Jurkat, Clone E6-1 (cell line): ENCODE measurements at regions not wholly inside any gene's neighbourhood (a gene's known extent, or its start where the extent isn't known, plus 50 kb on each side); places are given as distances from the start of the nearest gene placed in this dataset.
A peak's percentile ranks its signal among the peaks of the same experiment; 100 is the strongest.

ENCODE experiments used
- DNase-seq: peaks from one replicate; pipeline ENCODE4 v3.0.0-alpha.2; 2011; ENCODE audit warnings: low read depth, low spot score
- H3K4me3 ChIP-seq: 2 replicates; pipeline ENCODE4 v1.5.1; 2011; ENCODE audit warnings: mild to moderate bottlenecking, low read length, control low read depth, moderate library complexity

DNA sequence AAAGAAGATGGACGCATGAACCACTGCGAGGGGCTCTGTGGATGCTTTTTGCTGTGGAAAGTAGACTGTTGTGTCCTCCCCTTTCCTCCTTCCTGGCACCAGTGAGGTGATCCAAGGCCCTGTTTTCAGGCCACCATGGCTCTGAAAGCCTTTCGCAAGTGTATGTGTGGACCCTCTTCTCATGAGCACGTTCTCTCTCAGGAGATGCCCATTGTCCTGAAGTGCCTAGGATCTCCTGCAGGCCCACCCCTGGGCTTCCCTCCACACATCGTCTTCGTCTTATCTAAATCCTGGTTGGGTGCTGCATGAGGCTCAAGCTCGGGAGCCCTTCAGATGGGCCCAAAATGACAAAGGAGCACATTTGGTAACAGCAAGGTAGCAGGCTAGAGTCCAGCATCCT, 188.2 kb downstream of the PTPN20 start:
- no peak for DNase-seq
- no peak overlapping the region for H3K4me3 ChIP-seq

GRCh38 chr10:47101196-47101595, 190.0 kb downstream of the PTPN20 start:
- no peak overlapping the region for H3K4me3 ChIP-seq
- no peak for DNase-seq

GRCh38 chr10:47101807-47102206, 190.6 kb downstream of the PTPN20 start:
- no peak for DNase-seq
- no peak overlapping the region for H3K4me3 ChIP-seq

DNA sequence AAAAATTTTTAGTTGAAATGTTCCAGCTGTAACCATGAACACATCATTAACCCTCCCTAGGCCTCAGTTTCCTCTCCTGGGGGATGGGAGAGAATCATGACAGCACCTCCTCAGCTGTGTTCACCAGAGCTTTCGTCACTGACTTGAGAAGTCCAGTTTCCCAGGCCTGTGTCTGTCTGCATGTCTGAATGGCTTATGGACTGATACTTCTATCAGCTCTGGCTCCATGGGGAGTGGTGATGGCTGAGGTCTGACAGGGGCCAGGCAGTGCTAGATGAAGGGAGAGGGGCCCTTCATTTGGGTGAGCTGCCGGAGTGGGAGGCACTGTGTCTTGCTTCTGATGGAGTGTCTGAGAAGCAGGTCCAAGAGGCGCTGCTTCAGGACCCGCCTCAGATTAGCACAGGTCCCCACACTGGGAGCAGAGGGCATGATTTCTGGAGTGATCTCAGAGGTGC, 192.9 kb downstream of the PTPN20 start:
- H3K4me3 ChIP-seq: no peak overlapping the region
- DNase-seq: no peak

- peak; percentile 14 for DNase-seq
- H3K4me3 ChIP-seq: no peak overlapping the region
Measured at GRCh38 chr10:47104786-47105385, 193.7 kb downstream of the PTPN20 start.

- H3K4me3 ChIP-seq: no peak overlapping the region
- no peak for DNase-seq
Measured at GRCh38 chr10:47107007-47107747, 192.8 kb upstream of the GDF10 start.

DNA sequence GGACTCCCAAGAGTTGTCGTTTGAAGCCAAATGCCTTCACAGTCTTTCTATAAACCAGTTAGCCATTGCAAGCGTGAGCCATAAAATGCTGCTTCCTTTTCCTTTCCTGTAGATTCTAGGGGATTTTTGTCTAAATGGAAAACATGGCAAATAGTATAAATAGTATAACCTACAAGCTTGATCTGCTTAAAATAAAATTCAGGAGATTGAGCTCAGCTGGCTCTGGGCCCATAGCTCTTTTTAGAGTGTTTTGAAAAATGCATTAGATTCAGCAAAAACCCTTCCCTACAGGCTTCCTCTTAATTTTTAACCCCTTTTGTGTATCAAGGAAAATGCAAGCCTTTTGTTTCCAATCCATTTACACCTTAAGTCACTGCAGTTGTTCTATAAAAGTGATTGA, 190.1 kb upstream of the GDF10 start:
- no peak overlapping the region for H3K4me3 ChIP-seq
- no peak for DNase-seq

GRCh38 chr10:47111329-47111862, 188.6 kb upstream of the GDF10 start:
- peak; percentile 20 for DNase-seq
- H3K4me3 ChIP-seq: no peak overlapping the region

- H3K4me3 ChIP-seq: no peak overlapping the region
- no peak for DNase-seq
Measured at GRCh38 chr10:47112612-47113011, 187.4 kb upstream of the GDF10 start.

DNA sequence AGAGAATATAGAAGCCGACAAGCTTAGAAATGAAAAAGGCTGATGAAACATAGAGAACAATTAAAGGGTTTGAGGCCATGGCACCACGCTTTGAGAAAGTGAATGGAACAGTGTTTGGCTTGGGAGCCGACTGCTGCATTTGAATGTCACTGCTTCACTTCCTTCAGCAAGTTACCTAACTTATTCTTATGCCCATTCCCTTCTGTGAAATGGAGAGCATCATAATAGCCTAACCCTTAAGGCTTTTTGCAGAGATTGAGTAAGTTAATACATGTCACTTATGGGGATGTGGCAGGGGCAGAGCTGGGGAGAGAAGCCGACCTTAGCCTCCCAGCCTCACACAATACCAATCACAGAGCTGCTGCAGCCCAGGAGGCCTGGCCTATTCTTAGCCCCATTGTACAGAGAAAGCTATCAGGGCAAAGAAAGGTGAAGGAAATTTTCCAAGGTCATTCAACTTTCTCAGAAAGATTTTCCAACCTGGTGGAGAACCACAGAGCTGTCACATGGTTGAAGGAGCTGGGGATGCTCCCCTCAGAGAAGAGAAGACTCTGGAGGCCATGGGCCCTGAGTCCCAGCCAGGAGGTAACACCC, 186.0 kb upstream of the GDF10 start:
- no peak for DNase-seq
- no peak overlapping the region for H3K4me3 ChIP-seq

DNA sequence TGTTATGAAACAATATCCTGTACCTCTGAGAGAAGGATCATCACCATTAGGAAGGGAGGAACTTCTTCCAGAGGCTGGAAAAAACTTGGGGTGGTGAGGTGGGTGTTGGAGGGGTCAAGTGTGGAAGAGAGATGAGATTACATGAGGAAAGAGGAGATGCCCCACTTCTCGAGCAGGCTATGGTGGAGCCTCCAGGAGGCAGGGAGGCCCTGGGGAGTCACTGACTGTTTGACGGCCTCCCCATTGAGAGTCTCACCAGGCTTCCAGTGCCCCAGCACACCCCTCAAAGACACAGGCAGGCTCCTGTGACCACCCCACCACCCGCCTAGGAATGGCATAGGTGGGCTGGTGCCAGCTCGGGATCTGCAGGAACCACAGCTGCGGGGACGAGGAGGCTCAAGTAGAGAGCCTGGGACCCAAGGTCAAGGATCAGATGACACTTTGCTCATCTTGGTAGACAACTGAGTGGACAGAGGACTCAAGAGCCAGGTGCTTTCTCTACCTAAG, 185.3 kb upstream of the GDF10 start:
- no peak for DNase-seq
- H3K4me3 ChIP-seq: no peak overlapping the region

DNA sequence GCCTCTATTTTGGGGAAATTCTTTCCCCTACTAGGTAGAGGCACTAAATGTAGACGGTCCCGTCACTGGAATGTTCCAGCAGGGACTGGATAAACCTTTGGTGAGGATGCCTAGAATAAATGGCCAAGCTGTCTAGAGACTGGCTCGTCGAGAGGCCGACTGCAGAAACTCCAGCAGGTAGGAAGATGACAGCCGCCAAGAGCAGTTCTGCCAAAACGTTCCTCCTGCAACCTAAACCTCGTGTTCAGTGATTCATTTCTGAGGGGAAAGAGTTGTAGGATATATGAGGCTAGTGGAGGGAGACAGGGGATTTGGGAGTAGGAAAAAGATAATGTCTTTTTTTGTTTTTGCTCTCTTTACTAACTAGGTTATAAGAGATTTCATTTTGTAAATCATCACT, 184.7 kb upstream of the GDF10 start:
- no peak for DNase-seq
- no peak overlapping the region for H3K4me3 ChIP-seq

GRCh38 chr10:47116445-47116844, 183.6 kb upstream of the GDF10 start:
- no peak overlapping the region for H3K4me3 ChIP-seq
- no peak for DNase-seq

- DNase-seq: no peak
Measured at GRCh38 chr10:47118326-47118725, 181.7 kb upstream of the GDF10 start.

GRCh38 chr10:47121336-47121735, 178.7 kb upstream of the GDF10 start:
- DNase-seq: no peak
- no peak overlapping the region for H3K4me3 ChIP-seq

More at GRCh38 chr10:47118326-47118725, 181.7 kb upstream of the GDF10 start:
- H3K4me3 ChIP-seq: no peak overlapping the region

DNA sequence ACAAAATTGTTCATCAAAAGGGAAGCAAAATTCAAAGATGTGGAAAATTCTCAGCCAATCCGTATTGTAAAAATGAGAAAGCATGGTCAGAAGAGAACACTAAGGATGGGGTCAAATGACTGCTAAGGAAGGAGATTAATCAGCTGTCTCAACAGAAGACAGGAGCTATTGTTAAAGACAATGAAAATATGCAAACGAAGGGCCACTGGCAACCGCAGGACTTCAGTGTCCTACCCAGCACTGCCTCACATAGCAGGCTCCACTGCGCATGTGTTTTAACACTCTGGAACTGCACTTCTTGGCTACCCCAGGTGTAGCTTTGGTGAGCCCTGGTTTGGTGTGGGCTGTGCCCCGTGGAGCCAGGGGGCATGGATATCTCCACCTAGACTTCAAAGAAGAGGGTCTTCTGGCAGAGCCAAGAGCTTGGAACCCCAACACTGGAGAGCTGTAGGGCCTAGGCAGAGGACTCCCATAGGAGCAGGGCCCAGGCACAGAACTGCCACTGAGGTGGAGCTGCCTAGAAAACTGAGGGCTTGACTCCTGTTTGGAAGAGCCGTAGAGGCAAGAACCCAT, 176.2 kb upstream of the GDF10 start:
- H3K4me3 ChIP-seq: no peak overlapping the region
- DNase-seq: no peak

GRCh38 chr10:47127188-47127785, 172.7 kb upstream of the GDF10 start:
- DNase-seq: peak; percentile 77
- no peak overlapping the region; the same call in 1 of the 2 replicates for H3K4me3 ChIP-seq

DNA sequence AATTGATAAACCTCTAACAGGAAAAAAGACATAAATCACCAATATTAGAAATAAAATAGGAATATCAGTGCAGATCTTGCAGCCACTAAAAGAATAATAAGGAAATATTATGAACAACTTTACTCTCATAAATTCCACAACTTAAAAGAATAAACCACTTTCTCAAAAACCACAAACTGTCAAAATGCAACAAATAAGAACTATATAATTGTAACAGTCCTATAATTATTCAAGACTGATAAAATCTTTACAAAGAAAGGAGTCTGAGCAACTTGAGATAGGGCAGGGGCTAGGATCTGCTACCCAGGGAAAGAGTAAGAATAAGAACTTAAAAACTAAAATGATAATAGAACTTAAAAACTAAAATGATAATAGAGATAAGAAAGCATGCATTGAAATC, 169.5 kb upstream of the GDF10 start:
- peak; percentile 46 for DNase-seq
- H3K4me3 ChIP-seq: no peak overlapping the region

- DNase-seq: peak; percentile 24
Measured at GRCh38 chr10:47133871-47134570, 166.0 kb upstream of the GDF10 start.

More at GRCh38 chr10:47133871-47134570, 166.0 kb upstream of the GDF10 start:
- no peak overlapping the region for H3K4me3 ChIP-seq
